Activated naive CD4-positive, alpha-beta T cell treated with anti-CD3 and anti-CD28 coated beads, Interleukin-2, amount 50 U/mL, for 24 hours (primary cell): ENCODE measurements at regions not wholly inside any gene's neighbourhood (a gene's known extent, or its start where the extent isn't known, plus 50 kb on each side); places are given as distances from the start of the nearest gene placed in this dataset.

Experiments
- H3K27ac Mint-ChIP-seq: one replicate; pipeline ENCODE4 v1.8.0; 2021; ENCODE audit warnings: mild to moderate bottlenecking, mixed read lengths
- H3K27me3 Mint-ChIP-seq: one replicate; pipeline ENCODE4 v1.8.0; 2021; ENCODE audit warnings: mixed read lengths
- H3K36me3 Mint-ChIP-seq: one replicate; pipeline ENCODE4 v1.8.0; 2021; ENCODE audit warnings: mixed read lengths
- H3K4me1 Mint-ChIP-seq: one replicate; pipeline ENCODE4 v1.8.0; 2021; ENCODE audit warnings: mixed read lengths
- H3K4me3 Mint-ChIP-seq: one replicate; pipeline ENCODE4 v1.8.0; 2021; ENCODE audit warnings: mild to moderate bottlenecking, mixed read lengths
- H3K9me3 Mint-ChIP-seq: one replicate; pipeline ENCODE4 v1.8.0; 2021; ENCODE audit warnings: mixed read lengths

GRCh38 chr5:4212981-4213819 is 617.6 kb downstream of the IRX1 start:
- H3K4me1 Mint-ChIP-seq: no peaks in the 10 kb centered on the region
- H3K4me3 Mint-ChIP-seq: no peak overlapping the region
- no peaks in the 10 kb centered on the region for H3K27me3 Mint-ChIP-seq
- peaks cover 5% of the 10 kb centered on the region for H3K9me3 Mint-ChIP-seq
- no peak overlapping the region for H3K27ac Mint-ChIP-seq
- no peaks in the 10 kb centered on the region for H3K36me3 Mint-ChIP-seq

DNA sequence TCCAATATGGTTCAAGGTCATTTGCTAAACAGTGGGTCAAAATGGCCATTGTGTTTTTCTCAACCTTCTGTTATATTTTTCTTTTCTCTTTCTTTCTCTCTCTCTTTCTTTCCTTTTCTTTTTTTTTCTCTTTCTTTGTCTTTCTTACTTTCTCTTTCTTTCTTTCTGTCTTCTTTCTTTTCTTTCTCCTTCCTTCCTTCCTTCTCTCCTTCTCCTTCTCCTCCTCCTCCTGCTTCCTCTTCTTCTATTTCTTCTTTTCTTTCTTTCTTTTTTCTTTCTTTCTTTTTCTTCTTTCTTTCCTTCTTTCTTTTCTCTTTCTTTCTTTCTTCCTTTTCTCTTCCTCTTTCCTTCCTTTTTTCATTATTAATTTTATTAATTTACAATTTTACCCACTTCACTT is 619.5 kb downstream of the IRX1 start:
- no peaks in the 10 kb centered on the region for H3K36me3 Mint-ChIP-seq
- H3K4me1 Mint-ChIP-seq: no peaks in the 10 kb centered on the region
- H3K4me3 Mint-ChIP-seq: no peak overlapping the region
- no peaks in the 10 kb centered on the region for H3K27me3 Mint-ChIP-seq
- no peak overlapping the region for H3K27ac Mint-ChIP-seq
- no peaks in the 10 kb centered on the region for H3K9me3 Mint-ChIP-seq

DNA sequence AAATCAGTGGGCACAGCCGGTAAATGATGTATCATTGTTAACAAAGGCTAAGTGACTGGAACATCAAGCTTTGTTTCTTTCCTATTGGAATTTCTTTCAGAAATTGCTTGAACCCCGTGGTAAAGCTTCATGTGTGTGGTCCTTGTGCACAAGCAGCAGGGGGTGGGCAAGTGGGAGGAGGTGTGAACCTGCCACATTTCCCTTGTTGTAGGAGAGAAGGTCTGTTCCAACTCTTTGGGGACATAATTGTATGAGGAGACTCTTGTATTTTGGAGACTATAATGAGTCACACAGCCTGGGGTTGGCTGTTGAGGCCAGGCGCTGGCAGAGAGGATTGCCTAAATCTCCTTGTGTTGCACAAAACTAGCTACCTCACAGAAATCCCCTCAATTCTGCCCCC is 620.5 kb downstream of the IRX1 start:
- Mint-ChIP-seq H3K9me3 (no peaks in the 10 kb centered on the region), H3K27ac (no peak overlapping the region), H3K4me1 (no peaks in the 10 kb centered on the region), H3K4me3 (no peak overlapping the region), H3K36me3 (no peaks in the 10 kb centered on the region), H3K27me3 (no peaks in the 10 kb centered on the region)

DNA sequence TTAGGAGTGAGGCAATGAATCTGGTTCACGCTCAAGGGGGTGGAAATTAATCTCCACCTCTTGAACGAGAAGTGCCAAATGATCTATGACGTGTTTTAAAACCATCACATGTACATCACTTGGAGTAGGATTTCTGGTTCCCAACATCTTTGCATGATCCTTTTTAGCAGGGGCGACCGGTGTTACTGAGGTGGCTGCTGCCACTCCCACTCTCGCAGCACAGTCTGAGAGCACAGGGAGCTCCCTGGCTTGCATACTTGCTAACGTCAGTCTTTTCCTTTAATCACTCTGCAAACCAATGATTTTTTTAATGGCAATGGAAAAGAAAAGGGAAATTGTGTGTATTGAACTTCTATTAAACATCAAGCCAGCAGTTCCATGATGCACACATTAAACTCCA is 624.4 kb downstream of the IRX1 start:
- H3K27ac Mint-ChIP-seq: no peak overlapping the region
- H3K36me3 Mint-ChIP-seq: no peaks in the 10 kb centered on the region
- H3K4me1 Mint-ChIP-seq: no peaks in the 10 kb centered on the region
- H3K9me3 Mint-ChIP-seq: no peaks in the 10 kb centered on the region
- H3K4me3 Mint-ChIP-seq: no peak overlapping the region
- no peaks in the 10 kb centered on the region for H3K27me3 Mint-ChIP-seq

GRCh38 chr5:4221048-4221447 is 625.4 kb downstream of the IRX1 start:
- H3K9me3 Mint-ChIP-seq: no peaks in the 10 kb centered on the region
- H3K27ac Mint-ChIP-seq: no peak overlapping the region
- H3K36me3 Mint-ChIP-seq: no peaks in the 10 kb centered on the region
- H3K4me1 Mint-ChIP-seq: no peaks in the 10 kb centered on the region
- no peaks in the 10 kb centered on the region for H3K27me3 Mint-ChIP-seq
- H3K4me3 Mint-ChIP-seq: no peak overlapping the region

DNA sequence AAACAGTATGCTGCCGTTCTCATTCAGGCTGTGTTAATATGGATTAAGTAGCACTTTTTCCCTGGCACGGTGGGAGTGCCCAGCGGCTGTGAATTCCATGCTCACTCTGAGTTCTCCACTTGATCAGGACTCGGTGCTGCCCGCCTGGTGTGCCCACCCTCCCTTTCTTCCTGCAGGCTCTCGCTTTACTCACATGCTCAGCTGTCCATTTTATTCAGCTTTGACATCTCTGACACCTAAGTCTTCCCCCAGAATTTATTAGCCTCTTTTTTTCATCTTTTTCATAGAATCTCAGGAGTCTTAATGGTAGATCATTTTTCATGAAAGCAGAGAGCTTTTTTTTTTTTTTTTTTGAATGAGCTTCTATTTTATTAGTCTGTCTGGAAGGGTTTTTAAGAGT is 626.5 kb downstream of the IRX1 start:
- no peak overlapping the region for H3K27ac Mint-ChIP-seq
- no peak overlapping the region for H3K4me3 Mint-ChIP-seq
- H3K36me3 Mint-ChIP-seq: no peaks in the 10 kb centered on the region
- H3K9me3 Mint-ChIP-seq: no peaks in the 10 kb centered on the region
- no peaks in the 10 kb centered on the region for H3K4me1 Mint-ChIP-seq
- no peaks in the 10 kb centered on the region for H3K27me3 Mint-ChIP-seq

DNA sequence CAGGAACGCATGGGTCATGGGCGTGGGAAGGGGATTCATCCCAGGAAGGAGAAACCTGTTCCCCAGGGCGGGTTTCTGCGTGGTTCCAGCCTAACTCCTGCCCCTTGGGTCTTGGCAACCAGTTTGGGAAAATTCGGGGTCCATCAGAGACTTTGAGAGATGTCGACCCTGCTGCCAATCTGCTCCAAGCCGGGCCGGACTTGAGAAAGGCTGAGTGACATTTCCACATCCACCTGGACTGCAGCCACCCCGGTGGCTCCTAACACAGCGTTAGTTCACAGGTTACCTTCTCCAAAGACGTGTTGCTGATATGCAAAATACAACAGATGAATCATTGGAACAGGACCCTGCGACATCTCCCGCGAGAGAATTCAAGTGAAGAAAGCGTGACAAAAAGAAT is 627.2 kb downstream of the IRX1 start:
- H3K4me1 Mint-ChIP-seq: no peaks in the 10 kb centered on the region
- no peaks in the 10 kb centered on the region for H3K9me3 Mint-ChIP-seq
- no peaks in the 10 kb centered on the region for H3K27me3 Mint-ChIP-seq
- H3K4me3 Mint-ChIP-seq: no peak overlapping the region
- H3K36me3 Mint-ChIP-seq: no peaks in the 10 kb centered on the region
- no peak overlapping the region for H3K27ac Mint-ChIP-seq

DNA sequence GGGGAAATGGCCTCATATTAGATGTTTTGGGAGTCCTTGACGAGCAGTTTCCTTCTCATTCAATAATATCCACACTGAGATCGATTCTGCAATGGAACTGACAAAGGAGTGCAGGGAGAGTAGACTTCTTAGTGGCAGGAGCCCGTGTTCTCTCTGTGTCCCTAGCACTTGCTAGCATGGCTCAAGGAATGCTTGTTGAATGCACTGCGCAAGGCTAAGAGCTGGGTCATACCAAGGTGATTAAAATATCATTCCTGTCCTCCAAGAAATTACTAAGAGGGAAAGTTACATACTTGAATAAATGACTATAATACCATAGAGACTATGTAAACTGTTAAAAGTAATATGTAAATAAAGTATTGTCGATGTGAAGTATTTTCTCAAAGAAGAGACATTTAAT is 630.1 kb downstream of the IRX1 start:
- H3K27ac Mint-ChIP-seq: no peak overlapping the region
- H3K27me3 Mint-ChIP-seq: no peaks in the 10 kb centered on the region
- no peak overlapping the region for H3K4me3 Mint-ChIP-seq
- H3K9me3 Mint-ChIP-seq: no peaks in the 10 kb centered on the region
- H3K36me3 Mint-ChIP-seq: no peaks in the 10 kb centered on the region
- no peaks in the 10 kb centered on the region for H3K4me1 Mint-ChIP-seq

GRCh38 chr5:4226565-4226964 is 630.9 kb downstream of the IRX1 start:
- H3K4me1 Mint-ChIP-seq: no peaks in the 10 kb centered on the region
- H3K27me3 Mint-ChIP-seq: no peaks in the 10 kb centered on the region
- H3K4me3 Mint-ChIP-seq: no peak overlapping the region
- no peaks in the 10 kb centered on the region for H3K36me3 Mint-ChIP-seq
- H3K27ac Mint-ChIP-seq: no peak overlapping the region
- H3K9me3 Mint-ChIP-seq: no peaks in the 10 kb centered on the region

- no peaks in the 10 kb centered on the region for H3K4me1 Mint-ChIP-seq
- no peak overlapping the region for H3K4me3 Mint-ChIP-seq
- H3K27me3 Mint-ChIP-seq: no peaks in the 10 kb centered on the region
- no peaks in the 10 kb centered on the region for H3K36me3 Mint-ChIP-seq
- peaks cover 7% of the 10 kb centered on the region for H3K9me3 Mint-ChIP-seq
- no peak overlapping the region for H3K27ac Mint-ChIP-seq
These were observed 633.1 kb downstream of the IRX1 start for GRCh38 chr5:4228708-4229107.

DNA sequence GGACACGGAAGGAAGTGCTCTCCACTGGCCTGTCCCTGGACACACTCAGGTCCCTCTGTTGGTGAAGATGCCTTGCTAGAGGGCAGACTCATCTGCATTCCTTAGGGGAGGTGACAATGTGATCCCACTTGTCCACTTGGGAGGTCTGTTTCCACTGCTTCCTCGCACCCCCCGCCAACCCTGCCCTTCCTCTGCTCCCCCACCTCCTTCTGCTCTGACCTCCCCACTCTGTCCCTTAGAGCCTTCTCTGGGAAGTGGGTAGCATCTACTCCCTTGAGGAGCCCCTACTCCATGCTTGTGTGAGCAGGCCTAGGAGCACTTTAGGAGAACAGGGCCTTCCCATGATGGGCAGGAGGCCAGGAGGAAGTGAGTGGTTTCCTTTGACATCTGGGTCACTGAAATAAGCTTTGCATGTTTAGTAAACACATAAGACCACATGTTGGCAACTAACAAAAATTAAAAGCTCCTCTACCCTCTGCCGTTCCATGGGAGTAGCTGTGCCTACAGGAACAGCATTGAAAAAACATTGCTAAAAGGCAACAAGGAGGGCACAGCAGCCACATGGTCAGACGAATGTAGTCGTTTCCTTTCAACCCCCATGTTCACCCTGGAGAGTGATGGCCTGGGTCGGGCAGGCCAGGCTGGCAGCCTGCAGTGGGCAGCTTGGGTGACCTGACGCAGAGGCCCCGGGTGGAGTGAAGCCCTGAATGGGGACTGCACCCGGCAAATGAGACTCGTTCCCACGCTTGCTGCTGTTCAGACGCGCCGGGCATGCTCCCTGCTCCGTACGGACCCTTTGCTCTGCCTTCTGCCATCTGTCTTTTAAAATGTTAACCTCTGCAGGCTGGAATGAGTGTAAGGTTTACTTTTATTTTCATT is 634.0 kb downstream of the IRX1 start:
- Mint-ChIP-seq H3K9me3 (peaks cover 16% of the 10 kb centered on the region), H3K4me3 (no peak overlapping the region), H3K4me1 (no peaks in the 10 kb centered on the region), H3K27ac (no peak overlapping the region), H3K36me3 (no peaks in the 10 kb centered on the region), H3K27me3 (no peaks in the 10 kb centered on the region)

DNA sequence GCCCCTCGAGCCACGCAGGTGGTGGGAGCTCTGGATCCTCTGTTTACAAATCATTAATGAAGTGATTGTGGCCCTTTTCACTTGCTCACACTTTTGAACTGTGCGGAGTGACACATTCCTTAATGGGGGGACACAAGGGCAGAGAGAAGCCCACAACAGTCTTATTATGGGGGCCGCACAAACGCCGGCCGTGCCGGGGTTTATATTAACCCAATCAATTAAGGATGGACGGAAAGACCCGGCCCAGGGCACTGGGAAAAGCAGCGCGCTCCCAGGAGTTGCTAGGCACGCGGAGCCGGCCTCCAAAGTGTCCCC is 634.8 kb downstream of the IRX1 start:
- Mint-ChIP-seq H3K27ac (no peak overlapping the region), H3K9me3 (peaks cover 20% of the 10 kb centered on the region), H3K27me3 (no peaks in the 10 kb centered on the region), H3K4me3 (no peak overlapping the region), H3K36me3 (no peaks in the 10 kb centered on the region), H3K4me1 (no peaks in the 10 kb centered on the region)

DNA sequence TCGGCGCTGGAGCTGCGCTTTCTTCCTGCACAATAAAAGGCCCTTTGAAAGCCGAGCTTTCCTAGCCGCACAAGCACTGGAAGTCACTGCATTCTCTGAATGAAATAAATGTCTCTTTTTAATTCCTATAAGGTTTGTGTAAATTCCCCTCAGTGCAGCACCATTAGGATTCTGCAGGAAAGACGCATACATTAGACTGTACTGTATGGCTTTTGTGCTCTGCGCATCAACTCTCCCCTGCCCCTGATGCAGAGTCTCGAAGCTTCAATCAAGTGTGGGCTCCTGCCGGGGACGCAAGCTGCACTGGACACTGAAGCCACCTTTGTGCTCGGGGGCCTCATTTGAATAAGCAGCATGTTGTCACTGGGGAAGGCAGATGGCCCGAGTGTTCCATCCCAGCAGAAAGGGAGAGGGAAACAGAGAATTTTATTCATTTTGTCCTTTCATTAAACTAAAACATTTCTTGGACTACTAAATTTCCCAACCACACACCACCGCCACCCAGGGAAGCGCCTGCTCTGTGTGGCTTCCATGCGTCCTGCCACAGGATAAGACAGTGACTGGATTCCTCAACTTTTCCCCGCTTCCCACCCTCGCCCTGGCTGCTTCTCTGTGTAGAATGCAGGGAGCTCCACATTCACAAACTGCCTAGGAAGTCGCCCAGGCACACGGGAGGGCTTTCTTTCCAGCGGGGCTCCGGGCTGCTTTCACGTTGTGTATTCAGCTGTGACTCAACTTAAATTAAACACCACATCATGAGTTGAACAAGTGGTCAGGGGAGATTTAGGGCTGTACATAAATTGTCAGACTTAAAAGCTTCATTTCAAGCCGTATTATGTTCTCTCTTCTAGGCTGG is 635.4 kb downstream of the IRX1 start:
- Mint-ChIP-seq H3K27ac (no peak overlapping the region), H3K4me1 (no peaks in the 10 kb centered on the region), H3K27me3 (no peaks in the 10 kb centered on the region), H3K4me3 (no peak overlapping the region), H3K9me3 (peaks cover 20% of the 10 kb centered on the region), H3K36me3 (no peaks in the 10 kb centered on the region)

DNA sequence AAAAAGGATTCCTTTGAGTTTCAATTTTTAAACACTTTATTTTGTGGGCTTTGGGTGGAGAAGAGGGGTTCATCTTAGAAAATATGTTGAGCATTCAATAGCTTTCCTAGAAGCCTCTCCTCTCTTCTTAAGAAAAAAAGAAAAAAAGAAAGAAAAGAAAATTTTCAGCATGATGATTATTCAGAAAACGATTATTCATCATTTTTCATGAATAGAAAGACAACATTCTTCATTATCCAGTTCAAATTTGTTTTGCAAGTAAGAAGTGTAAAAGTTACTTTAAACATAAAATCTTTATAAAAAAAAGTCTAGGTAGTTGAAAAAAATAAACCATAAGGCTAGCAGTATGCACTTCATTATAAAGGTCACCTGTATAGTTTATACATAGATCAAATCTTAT is 636.5 kb downstream of the IRX1 start:
- H3K27me3 Mint-ChIP-seq: no peaks in the 10 kb centered on the region
- peaks cover 20% of the 10 kb centered on the region for H3K9me3 Mint-ChIP-seq
- H3K36me3 Mint-ChIP-seq: no peaks in the 10 kb centered on the region
- H3K27ac Mint-ChIP-seq: no peak overlapping the region
- H3K4me3 Mint-ChIP-seq: no peak overlapping the region
- no peaks in the 10 kb centered on the region for H3K4me1 Mint-ChIP-seq

GRCh38 chr5:4233671-4234070 is 638.0 kb downstream of the IRX1 start:
- H3K4me1 Mint-ChIP-seq: no peaks in the 10 kb centered on the region
- H3K27ac Mint-ChIP-seq: no peak overlapping the region
- no peaks in the 10 kb centered on the region for H3K27me3 Mint-ChIP-seq
- no peaks in the 10 kb centered on the region for H3K36me3 Mint-ChIP-seq
- H3K9me3 Mint-ChIP-seq: peaks cover 20% of the 10 kb centered on the region
- H3K4me3 Mint-ChIP-seq: no peak overlapping the region
